Natural killer cell (primary cell): ENCODE measurements at regions not wholly inside any gene's neighbourhood (a gene's known extent, or its start where the extent isn't known, plus 50 kb on each side); places are given as distances from the start of the nearest gene placed in this dataset.

Source experiments
- ATAC-seq, 3 donors: fragments of 150-1000 bp in 2 of 3; fragments of 200-7000 bp in 1 of 3; cut with Tn5 transposase; 1 replicate in 1 of 3; 2 replicates in 2 of 3; pipeline ENCODE4 v1.10.0; 2021; ENCODE audit warnings: mild to moderate bottlenecking in 2 of 3, moderate library complexity in 2 of 3
- DNase-seq, 2 donors: peaks; one replicate each; pipeline versions ENCODE4 v3.0.0 to v3.0.0-alpha.2; 2013 to 2021; ENCODE audit warnings: mixed read lengths in 1 of 2
- H3K27ac ChIP-seq: one replicate; pipeline ENCODE4 v1.5.1; 2013; ENCODE audit warnings: mild to moderate bottlenecking, low read length
- H3K27me3 ChIP-seq: one replicate; pipeline ENCODE4 v1.6.1; 2013; ENCODE audit warnings: low read length; ENCODE audit not compliant: control insufficient read depth, insufficient read depth
- H3K36me3 ChIP-seq: one replicate; pipeline ENCODE4 v1.6.1; 2013; ENCODE audit warnings: low read length; ENCODE audit not compliant: control insufficient read depth, insufficient read depth
- H3K4me1 ChIP-seq: one replicate; pipeline ENCODE4 v1.6.1; 2013; ENCODE audit warnings: low read length; ENCODE audit not compliant: control insufficient read depth, insufficient read depth
- H3K4me3 ChIP-seq: one replicate; pipeline ENCODE4 v1.5.1; 2013; ENCODE audit warnings: low read length
- H3K9me3 ChIP-seq: one replicate; pipeline ENCODE4 v1.6.1; 2013; ENCODE audit warnings: low read length; ENCODE audit not compliant: control insufficient read depth, insufficient read depth
- H3K27ac Mint-ChIP-seq, 2 donors: one replicate each; pipeline ENCODE4 v1.8.0; 2022; ENCODE audit warnings: mild to moderate bottlenecking in 2 of 2, mixed read lengths in 2 of 2, moderate library complexity in 1 of 2
- H3K27me3 Mint-ChIP-seq, 2 donors: one replicate each; pipeline ENCODE4 v1.8.0; 2022; ENCODE audit warnings: low read depth in 2 of 2, mixed read lengths in 2 of 2
- H3K36me3 Mint-ChIP-seq: one replicate; pipeline ENCODE4 v1.8.0; 2022; ENCODE audit warnings: mixed read lengths
- H3K4me1 Mint-ChIP-seq, 2 donors: one replicate each; pipeline ENCODE4 v1.8.0; 2022; ENCODE audit warnings: mixed read lengths in 2 of 2
- H3K4me3 Mint-ChIP-seq: one replicate; pipeline ENCODE4 v1.8.0; 2022; ENCODE audit warnings: mild to moderate bottlenecking, moderate library complexity, mixed read lengths
- H3K9me3 Mint-ChIP-seq, 2 donors: one replicate each; pipeline ENCODE4 v1.8.0; 2022; ENCODE audit warnings: mixed read lengths in 2 of 2
- CTCF ChIP-seq: fragments of 200-600 bp; IDR thresholded peaks from one replicate; pipeline ENCODE4 v1.8.0; 2022; ENCODE audit warnings: antibody characterized with exemption
- WGBS: methylation state at CpG from one replicate; pipeline ENCODE4 v1.1.7; 2013; ENCODE audit warnings: missing lambda C conversion rate; ENCODE audit not compliant: insufficient coverage; 5-methylcytosine and 5-hydroxymethylcytosine counted together
- intact Hi-C: fragments of 100-400 bp; cut with micrococcal nuclease; formaldehyde crosslinking; loops from one replicate; pipeline ENCODE4 v1.14.2; 2022

- intact Hi-C loops = no loop called here
- no peaks in the 10 kb centered on the region for H3K27me3 ChIP-seq
- no peaks in the 10 kb centered on the region for H3K36me3 ChIP-seq
- 61% methylated on average over 3 of the region's 3 CpGs for WGBS
- TF ChIP-seq CTCF = no peak
- peaks cover 6% of the 10 kb centered on the region for H3K9me3 ChIP-seq
- ATAC-seq (no peak), DNase-seq (no peak)
- H3K9me3 Mint-ChIP-seq = peaks cover 8 to 25% of the 10 kb centered on the region in 2 donors
- H3K4me3 Mint-ChIP-seq = no peak overlapping the region
- no peak overlapping the region for H3K27ac ChIP-seq
- H3K4me1 ChIP-seq = no peaks in the 10 kb centered on the region
- no peak overlapping the region for H3K27ac Mint-ChIP-seq
- no peak overlapping the region for H3K4me3 ChIP-seq
- no peaks in the 10 kb centered on the region for H3K4me1 Mint-ChIP-seq
- peaks cover 15% of the 10 kb centered on the region for H3K36me3 Mint-ChIP-seq
- H3K27me3 Mint-ChIP-seq = no peaks in the 10 kb centered on the region
Measured at GRCh38 chr5:38615981-38616451, 59.6 kb upstream of the LIFR start.

GRCh38 chr5:38618154-38618553, 61.7 kb upstream of the LIFR start:
- peaks cover 15% of the 10 kb centered on the region for H3K36me3 Mint-ChIP-seq
- Histone ChIP-seq H3K36me3 (no peaks in the 10 kb centered on the region), H3K27me3 (no peaks in the 10 kb centered on the region), H3K27ac (no peak overlapping the region), H3K4me1 (no peaks in the 10 kb centered on the region), H3K9me3 (peaks cover 6% of the 10 kb centered on the region), H3K4me3 (no peak overlapping the region)
- peaks cover 13 to 23% of the 10 kb centered on the region in 2 donors for H3K9me3 Mint-ChIP-seq
- intact Hi-C loops = no loop called here
- H3K27me3 Mint-ChIP-seq = peaks cover 0 to 9% of the 10 kb centered on the region in 2 donors
- H3K4me1 Mint-ChIP-seq = no peaks in the 10 kb centered on the region
- H3K4me3 Mint-ChIP-seq = no peak overlapping the region
- no peak overlapping the region for H3K27ac Mint-ChIP-seq
- DNase-seq (no peak), ATAC-seq (no peak)
- no peak for TF ChIP-seq CTCF
- no CpG with 5 or more reads among the region's 1 CpG for WGBS

GRCh38 chr5:38621331-38621730, 64.9 kb upstream of the LIFR start:
- H3K36me3 ChIP-seq = no peaks in the 10 kb centered on the region
- H3K4me1 ChIP-seq = no peaks in the 10 kb centered on the region
- H3K9me3 Mint-ChIP-seq = peaks cover 15 to 23% of the 10 kb centered on the region in 2 donors
- H3K27me3 ChIP-seq = no peaks in the 10 kb centered on the region
- no peak overlapping the region for H3K27ac ChIP-seq
- H3K4me3 Mint-ChIP-seq = no peak overlapping the region
- H3K27ac Mint-ChIP-seq = no peak overlapping the region
- no peaks in the 10 kb centered on the region for H3K4me1 Mint-ChIP-seq
- peaks cover 15% of the 10 kb centered on the region for H3K36me3 Mint-ChIP-seq
- no peak for TF ChIP-seq CTCF
- H3K4me3 ChIP-seq = no peak overlapping the region
- intact Hi-C loops = no loop called here
- ATAC-seq (no peak), DNase-seq (no peak)
- peaks cover 6% of the 10 kb centered on the region for H3K9me3 ChIP-seq
- peaks cover 0 to 10% of the 10 kb centered on the region in 2 donors for H3K27me3 Mint-ChIP-seq

- H3K27ac Mint-ChIP-seq = no peak overlapping the region
- DNase-seq (no peak), ATAC-seq (no peak)
- H3K27me3 ChIP-seq = no peaks in the 10 kb centered on the region
- H3K9me3 ChIP-seq = peaks cover 6% of the 10 kb centered on the region
- H3K27me3 Mint-ChIP-seq = peaks cover 0 to 10% of the 10 kb centered on the region in 2 donors
- no peak overlapping the region for H3K4me3 Mint-ChIP-seq
- H3K4me1 Mint-ChIP-seq = no peaks in the 10 kb centered on the region
- no peak overlapping the region for H3K27ac ChIP-seq
- no peak overlapping the region for H3K4me3 ChIP-seq
- peaks cover 15% of the 10 kb centered on the region for H3K36me3 Mint-ChIP-seq
- H3K36me3 ChIP-seq = no peaks in the 10 kb centered on the region
- no peaks in the 10 kb centered on the region for H3K4me1 ChIP-seq
- intact Hi-C loops = no loop called here
- WGBS = 87% methylated on average over 2 of the region's 3 CpGs
- H3K9me3 Mint-ChIP-seq = peaks cover 15 to 23% of the 10 kb centered on the region in 2 donors
- no peak for TF ChIP-seq CTCF
Measured at GRCh38 chr5:38621840-38622437, 65.5 kb upstream of the LIFR start.
